GM21576 (cell line): ENCODE measurements at regions not wholly inside any gene's neighbourhood (a gene's known extent, or its start where the extent isn't known, plus 50 kb on each side); places are given as distances from the start of the nearest gene placed in this dataset.

Experiments used
- ATAC-seq: cut with Tn5 transposase; IDR thresholded peaks from one replicate; pipeline ENCODE4 v1.9.1; 2021; ENCODE audit warnings: mild to moderate bottlenecking, moderate library complexity; ENCODE audit not compliant: unreplicated experiment

DNA sequence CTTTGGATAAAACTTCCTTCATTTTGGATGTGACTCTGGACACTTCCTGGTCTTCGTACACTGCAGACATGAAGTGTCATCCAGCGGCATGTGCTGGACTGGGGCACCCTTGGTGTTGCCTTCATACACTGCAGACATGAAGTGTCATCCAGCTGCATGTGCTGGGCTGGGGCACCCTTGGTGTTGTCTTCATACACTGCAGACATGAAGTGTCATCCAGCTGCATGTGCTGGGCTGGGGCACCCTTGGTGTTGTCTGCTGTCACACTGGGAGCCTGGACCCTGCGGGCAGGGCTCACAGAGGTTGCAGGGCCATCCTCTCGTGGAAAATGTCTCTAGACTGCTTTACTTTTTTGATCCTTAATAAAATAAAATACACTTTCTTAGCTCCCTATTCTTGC lies 771.4 kb downstream of the BRD1 start:
- no peak for ATAC-seq

DNA sequence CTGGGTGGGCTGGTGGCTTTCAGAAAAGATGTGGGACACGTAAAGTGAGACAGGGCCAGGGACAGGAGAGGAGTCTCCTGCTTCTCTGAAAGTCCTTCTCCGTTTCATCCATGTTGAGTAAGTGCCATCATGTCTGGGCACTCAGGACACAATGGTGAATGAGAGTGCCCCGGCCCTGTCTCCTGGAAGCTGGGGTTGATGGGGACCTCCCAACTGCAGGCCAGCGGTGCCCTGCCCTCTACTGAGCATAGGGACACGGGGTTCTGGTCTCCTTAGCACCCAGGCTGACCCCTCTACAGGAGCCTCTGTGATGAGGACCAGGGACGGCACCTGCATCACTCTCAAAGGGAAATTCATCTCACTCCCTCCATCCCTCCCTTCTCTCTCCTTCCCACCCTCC lies 772.3 kb downstream of the BRD1 start:
- no peak for ATAC-seq

- ATAC-seq, result no peak
Measured at GRCh38 chr22:49053578-49053977, 774.1 kb downstream of the BRD1 start.

GRCh38 chr22:49052560-49052959 lies 775.1 kb downstream of the BRD1 start:
- no peak for ATAC-seq

GRCh38 chr22:49052023-49052538 lies 775.6 kb downstream of the BRD1 start:
- ATAC-seq, result no peak

DNA sequence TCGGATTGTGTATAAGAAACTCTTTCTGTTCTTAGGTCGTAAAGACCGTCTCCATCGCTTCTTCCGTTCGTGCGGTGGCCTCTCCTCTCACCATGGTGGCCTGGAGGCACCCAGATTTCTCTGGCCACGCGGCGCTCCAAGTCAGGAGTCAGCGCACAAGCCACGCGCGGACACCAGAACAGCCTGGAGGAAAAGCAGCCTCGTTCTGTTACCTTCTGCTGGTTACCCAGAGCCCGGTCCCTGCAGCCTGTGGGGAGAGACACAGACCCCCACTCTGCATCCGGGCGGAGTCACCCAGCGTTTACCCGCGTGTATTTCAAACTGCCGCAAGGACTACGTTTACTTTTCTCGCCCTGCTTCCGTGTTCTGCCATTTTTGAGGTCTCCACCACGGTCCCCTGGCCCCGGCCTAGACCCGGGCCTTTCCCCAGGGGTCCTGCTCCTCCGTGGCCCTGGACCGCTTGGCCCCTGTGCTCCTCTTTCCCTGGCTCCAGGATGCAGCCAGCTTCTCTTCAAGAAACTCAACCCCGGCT lies 776.1 kb downstream of the BRD1 start:
- ATAC-seq, result no peak

- no peak for ATAC-seq
Measured at GRCh38 chr22:49049691-49050090, 778.0 kb downstream of the BRD1 start.

GRCh38 chr22:49048591-49048990 lies 779.1 kb downstream of the BRD1 start:
- no peak for ATAC-seq

DNA sequence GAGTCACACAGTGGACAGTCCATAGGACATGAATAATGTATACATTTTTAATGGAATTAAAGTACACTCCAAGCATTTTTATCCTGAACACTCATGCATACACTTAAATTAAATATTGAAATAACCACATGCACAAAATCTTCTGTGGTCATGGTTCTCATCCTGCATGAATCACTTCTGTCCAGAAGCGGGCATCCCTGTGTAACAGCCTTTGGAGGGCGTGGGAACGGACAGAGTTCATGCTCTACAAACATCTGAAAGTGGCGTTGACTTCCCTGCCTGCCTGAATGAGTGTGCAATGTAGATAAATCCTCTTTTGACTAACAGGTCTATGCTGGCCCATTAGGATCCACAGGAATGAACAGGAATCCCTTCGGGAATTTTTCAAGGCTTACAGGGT lies 780.2 kb downstream of the BRD1 start:
- no peak for ATAC-seq

- no peak for ATAC-seq
Measured at GRCh38 chr22:49046546-49047361, 780.9 kb downstream of the BRD1 start.

GRCh38 chr22:49046000-49046545 lies 781.6 kb downstream of the BRD1 start:
- no peak for ATAC-seq

DNA sequence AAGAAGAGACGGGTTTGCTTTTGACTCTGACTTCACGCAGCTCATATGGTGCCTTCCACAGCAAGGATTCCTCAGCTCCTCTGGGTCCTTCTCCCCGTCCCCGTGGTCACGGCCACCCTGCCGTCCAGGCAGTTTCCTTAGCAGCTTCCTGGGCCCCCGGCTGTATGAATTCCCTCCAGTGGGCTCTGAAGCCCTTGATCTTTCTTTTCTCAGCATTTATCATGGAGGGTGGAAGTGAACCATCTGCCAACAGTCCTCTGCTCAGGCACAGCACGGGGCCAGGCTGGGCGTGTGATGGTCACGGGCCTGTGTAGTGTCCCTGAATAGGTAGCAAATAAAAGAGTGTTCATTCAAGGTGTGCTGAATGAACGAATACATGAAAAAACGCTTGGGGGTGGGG lies 782.4 kb downstream of the BRD1 start:
- ATAC-seq, result no peak

- ATAC-seq, result no peak
Measured at GRCh38 chr22:49044776-49045175, 782.9 kb downstream of the BRD1 start.

DNA sequence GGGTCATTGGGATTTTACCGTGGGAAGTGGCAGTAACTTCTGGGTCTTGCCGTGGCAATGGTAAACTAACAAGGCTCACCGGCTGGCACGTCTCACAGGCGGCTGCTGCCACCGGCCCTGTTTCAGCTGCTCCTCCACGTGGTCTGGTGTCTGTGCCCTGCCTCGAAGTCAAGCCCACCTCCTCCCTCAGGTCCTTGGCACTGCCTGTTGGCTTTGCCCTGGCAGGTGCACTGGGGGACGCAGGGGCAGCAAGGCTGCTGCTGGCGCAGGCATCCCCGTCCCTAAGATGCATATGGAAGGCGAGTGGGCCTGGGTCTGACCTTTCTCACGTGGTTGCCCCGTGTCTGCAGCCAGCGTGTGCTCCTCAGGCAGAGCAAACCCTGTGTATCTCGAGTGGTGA lies 783.6 kb downstream of the BRD1 start:
- no peak for ATAC-seq

- no peak for ATAC-seq
Measured at GRCh38 chr22:49042877-49043859, 784.5 kb downstream of the BRD1 start.

- ATAC-seq, result no peak
Measured at GRCh38 chr22:49042066-49042465, 785.6 kb downstream of the BRD1 start.

- no peak for ATAC-seq
Measured at GRCh38 chr22:49040754-49041467, 786.8 kb downstream of the BRD1 start.

DNA sequence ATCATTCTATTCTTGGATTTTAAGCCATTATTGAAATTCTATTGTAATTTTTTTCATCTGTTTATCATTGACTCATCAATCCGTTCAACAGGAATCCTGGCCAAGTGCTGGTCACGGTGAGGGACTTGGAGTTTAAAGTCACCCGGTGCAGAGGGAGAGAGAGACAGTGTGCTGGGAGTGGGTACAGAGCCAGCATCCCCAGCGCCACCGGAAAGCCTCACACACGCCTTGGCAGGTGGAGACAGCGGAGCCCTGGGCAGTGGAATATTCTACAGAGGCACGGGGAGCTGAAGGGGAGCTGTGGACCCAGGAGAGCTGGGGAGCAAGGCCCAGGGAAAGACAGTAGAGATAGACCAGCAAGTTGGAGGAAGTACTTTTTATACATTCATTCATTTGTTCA lies 787.6 kb downstream of the BRD1 start:
- no peak for ATAC-seq

GRCh38 chr22:49039625-49040024 lies 788.0 kb downstream of the BRD1 start:
- no peak for ATAC-seq

GRCh38 chr22:49037701-49038245 lies 789.9 kb downstream of the BRD1 start:
- ATAC-seq, result no peak
